ENCODE measurements at regions not wholly inside any gene's neighbourhood (a gene's known extent, or its start where the extent isn't known, plus 50 kb on each side); places are given as distances from the start of the nearest gene placed in this dataset.

DNA sequence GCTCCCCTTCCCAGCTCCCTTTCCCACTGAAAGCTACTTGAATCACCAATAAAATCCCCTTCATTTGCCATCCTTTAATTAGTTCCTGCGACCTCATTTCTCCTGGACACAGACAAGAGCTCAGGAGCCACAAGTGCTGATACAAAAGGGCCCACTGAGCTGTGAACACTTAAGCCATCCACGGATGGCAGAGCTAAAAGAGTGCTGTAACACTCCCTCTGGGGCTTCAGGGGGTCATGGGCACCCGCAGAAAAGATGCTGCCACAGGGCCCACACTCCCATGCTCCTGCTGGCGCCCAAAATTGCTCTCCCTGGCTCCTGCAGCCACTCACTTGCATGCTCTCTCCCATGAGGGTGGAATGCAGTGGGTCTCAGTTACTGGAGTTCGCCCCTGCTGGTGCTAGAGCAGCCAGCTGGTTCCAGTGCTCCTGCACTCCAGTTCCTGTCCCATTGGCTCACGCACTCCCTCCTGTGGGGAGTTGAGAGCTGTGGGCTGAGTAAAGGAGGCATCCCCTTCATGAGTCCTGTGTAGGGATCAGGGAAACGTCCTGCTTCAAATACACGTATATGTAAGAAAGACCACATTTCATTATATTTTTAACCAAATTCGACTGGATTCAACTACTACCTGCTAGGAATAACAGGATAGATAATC lies 1291.0 kb downstream of the ARAP2 start:
- peak; percentile 65 for DNase-seq (ENCODE audit: low read depth, low spot score)

More for the DNA sequence above, 1291.0 kb downstream of the ARAP2 start:
- Histone ChIP-seq H3K9me3 (ENCODE audit: control insufficient read depth in 1 of 2, insufficient read depth in 1 of 2, low read depth in 1 of 2, low read length in 2 of 2) (no peaks in the 10 kb centered on the region), H3K9me2 (ENCODE audit: insufficient read depth) (no peaks in the 10 kb centered on the region; the same call in 1 of the 2 replicates), H3K4me3 (replicated peaks in 1 of 2; ENCODE audit: low read depth in 1 of 2, low read length in 2 of 2) (no peak overlapping the region), H3K36me3 (ENCODE audit: control insufficient read depth in 1 of 2, insufficient read depth in 2 of 2, low read length in 2 of 2) (no peaks in the 10 kb centered on the region), H2AFZ (ENCODE audit: low read depth, low read length, poor library complexity, severe bottlenecking) (peak overlapping the region; percentile 67), H3K4me1 (ENCODE audit: control insufficient read depth in 1 of 2, insufficient read depth in 2 of 2, low read length in 2 of 2) (no peaks in the 10 kb centered on the region; a peak in 1 of 4 replicates), H3K27me3 (ENCODE audit: insufficient read depth, low read length) (no peaks in the 10 kb centered on the region), H3K9ac (ENCODE audit: low read length) (no peak overlapping the region), H3K4me2 (ENCODE audit: low read length) (peak overlapping the region; percentile 5; the same call in 1 of the 2 replicates), H3K27ac (ENCODE audit: low read depth, low read length) (no peak overlapping the region), H3K79me2 (ENCODE audit: insufficient read depth, low read length) (no peaks in the 10 kb centered on the region), H4K20me1 (ENCODE audit: insufficient read depth) (no peaks in the 10 kb centered on the region)
- no TSS peak for BruUV-seq (replicated peaks)
- TF ChIP-seq CEBPB (IDR thresholded peaks at IDR 0.05; ENCODE audit: low read depth) (no peak), RAD21 (IDR thresholded peaks at IDR 0.05; ENCODE audit: low read depth) (peak; percentile 55), JUND (IDR thresholded peaks at IDR 0.05) (no peak), SP1 (IDR thresholded peaks at IDR 0.05; ENCODE audit: low read depth) (no peak), YY1 (IDR thresholded peaks at IDR 0.05; ENCODE audit: extremely low read depth, insufficient replicate concordance, low read depth, low read length) (no peak), CBX3 (IDR thresholded peaks at IDR 0.05; ENCODE audit: low read depth) (0 out of 2 replicates have a peak, but pooled peaks have one; percentile 43)
- TF ChIP-seq, protein P1, sequence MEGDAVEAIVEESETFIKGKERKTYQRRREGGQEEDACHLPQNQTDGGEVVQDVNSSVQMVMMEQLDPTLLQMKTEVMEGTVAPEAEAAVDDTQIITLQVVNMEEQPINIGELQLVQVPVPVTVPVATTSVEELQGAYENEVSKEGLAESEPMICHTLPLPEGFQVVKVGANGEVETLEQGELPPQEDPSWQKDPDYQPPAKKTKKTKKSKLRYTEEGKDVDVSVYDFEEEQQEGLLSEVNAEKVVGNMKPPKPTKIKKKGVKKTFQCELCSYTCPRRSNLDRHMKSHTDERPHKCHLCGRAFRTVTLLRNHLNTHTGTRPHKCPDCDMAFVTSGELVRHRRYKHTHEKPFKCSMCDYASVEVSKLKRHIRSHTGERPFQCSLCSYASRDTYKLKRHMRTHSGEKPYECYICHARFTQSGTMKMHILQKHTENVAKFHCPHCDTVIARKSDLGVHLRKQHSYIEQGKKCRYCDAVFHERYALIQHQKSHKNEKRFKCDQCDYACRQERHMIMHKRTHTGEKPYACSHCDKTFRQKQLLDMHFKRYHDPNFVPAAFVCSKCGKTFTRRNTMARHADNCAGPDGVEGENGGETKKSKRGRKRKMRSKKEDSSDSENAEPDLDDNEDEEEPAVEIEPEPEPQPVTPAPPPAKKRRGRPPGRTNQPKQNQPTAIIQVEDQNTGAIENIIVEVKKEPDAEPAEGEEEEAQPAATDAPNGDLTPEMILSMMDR (IDR thresholded peaks at IDR 0.05 in 2 of 3, conservative IDR thresholded peaks at IDR 0.05 in 1 of 3; ENCODE audit: borderline replicate concordance in 1 of 3, insufficient read depth in 1 of 3, low read depth in 2 of 3, low read length in 2 of 3), result peak; percentile 27 to 83 (median 70); a peak in 5 of 6 replicates
- RAD21 ChIA-PET (ENCODE audit: low non-redundant PET in 1 of 2, low total read pairs in 2 of 2, uncharacterized antibody in 2 of 2, unreplicated experiment in 2 of 2), result interaction anchor here (0.7 to 0.9 kb wide), 2 partner anchors 18 to 233 kb away, joined by 3 read pairs; no protein-coding TSS in a partner anchor
- POLR2A ChIA-PET, result no interaction called here
- peak; percentile 100 for ATAC-seq
- CTCF ChIA-PET, result interaction anchor here (0.6 to 1.1 kb wide), 4 partner anchors 11 to 981 kb away, joined by 3 to 6 read pairs (median 4); no protein-coding TSS in a partner anchor
- intact Hi-C loops (cut with micrococcal nuclease), result loop anchor here (10.0 kb wide), 1 partner anchor 982 kb away; no protein-coding TSS in a partner anchor

All from HCT116 (cell line).